ENCODE measurements at regions not wholly inside any gene's neighbourhood (a gene's known extent, or its start where the extent isn't known, plus 50 kb on each side); places are given as distances from the start of the nearest gene placed in this dataset.

GRCh38 chr21:38651570-38651969 lies 153.3 kb upstream of the ERG start:
- H3K27ac Mint-ChIP-seq = no peak overlapping the region
- ATAC-seq (replicated peaks) (no peak), DNase-seq (no peak)
- H3K27me3 Mint-ChIP-seq = peaks cover 45 to 56% of the 10 kb centered on the region in 2 donors
- no peaks in the 10 kb centered on the region for H3K4me1 Mint-ChIP-seq (ENCODE audit: low read depth in 2 of 2)
- no peaks in the 10 kb centered on the region for H3K36me3 Mint-ChIP-seq (ENCODE audit: insufficient read depth)
- no peak overlapping the region for H3K4me3 Mint-ChIP-seq
- H3K9me3 Mint-ChIP-seq = no peaks in the 10 kb centered on the region

DNA sequence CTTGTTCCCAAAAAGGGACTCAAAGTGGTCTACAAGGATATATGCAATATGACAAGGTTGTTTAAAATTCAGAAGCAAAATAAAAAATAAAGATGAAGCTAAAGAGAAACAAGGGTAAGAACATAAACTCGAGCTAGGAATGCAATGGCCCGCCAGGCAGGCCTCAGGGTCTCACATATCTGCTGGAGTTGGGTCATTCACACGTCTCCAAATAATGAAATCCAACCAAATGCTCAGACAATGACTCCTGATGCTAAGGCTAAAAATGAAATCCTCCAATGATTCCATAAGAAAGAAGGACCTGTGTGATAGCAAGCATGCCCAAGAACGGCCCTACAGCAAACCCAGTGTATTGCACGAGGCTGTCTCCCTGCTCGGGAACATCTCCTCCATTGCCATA lies 153.3 kb upstream of the ETS2 start:
- H3K36me3 Mint-ChIP-seq (ENCODE audit: insufficient read depth) = no peaks in the 10 kb centered on the region
- no peak for ATAC-seq (replicated peaks)
- H3K9me3 Mint-ChIP-seq = no peaks in the 10 kb centered on the region
- no peaks in the 10 kb centered on the region for H3K4me1 Mint-ChIP-seq (ENCODE audit: low read depth in 2 of 2)
- no peak overlapping the region for H3K27ac Mint-ChIP-seq
- DNase-seq = no peak
- H3K4me3 Mint-ChIP-seq = no peak overlapping the region
- peaks cover 40 to 56% of the 10 kb centered on the region in 2 donors for H3K27me3 Mint-ChIP-seq

DNA sequence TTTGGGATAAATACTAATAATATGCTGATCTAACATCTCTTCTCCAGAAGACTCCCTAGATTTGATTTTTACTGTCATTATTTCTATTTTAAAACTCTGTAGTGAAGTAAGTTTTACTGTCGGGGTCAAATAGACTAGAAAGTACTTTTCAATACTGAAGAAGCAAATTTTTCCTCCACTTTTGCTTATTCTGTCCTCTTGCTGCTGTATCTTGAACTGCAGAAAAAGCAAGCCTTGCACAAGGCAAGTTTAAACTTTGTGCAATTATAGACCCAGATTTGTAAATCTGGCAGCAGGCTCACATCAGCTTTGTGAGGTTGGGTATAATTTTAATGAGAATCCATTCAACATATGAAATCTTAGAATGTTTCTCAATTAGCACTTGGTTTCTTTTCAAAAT lies 151.1 kb upstream of the ETS2 start:
- no peaks in the 10 kb centered on the region for H3K4me1 Mint-ChIP-seq (ENCODE audit: low read depth in 2 of 2)
- H3K27ac Mint-ChIP-seq = no peak overlapping the region
- DNase-seq = no peak
- ATAC-seq (replicated peaks) = no peak
- H3K27me3 Mint-ChIP-seq = peaks cover 48 to 56% of the 10 kb centered on the region in 2 donors
- no peaks in the 10 kb centered on the region for H3K9me3 Mint-ChIP-seq
- no peak overlapping the region for H3K4me3 Mint-ChIP-seq
- H3K36me3 Mint-ChIP-seq (ENCODE audit: insufficient read depth) = no peaks in the 10 kb centered on the region

- H3K9me3 Mint-ChIP-seq = no peaks in the 10 kb centered on the region
- H3K27me3 Mint-ChIP-seq = peaks cover 61 to 74% of the 10 kb centered on the region in 2 donors
- no peak for DNase-seq
- H3K27ac Mint-ChIP-seq = no peak overlapping the region
- no peak for ATAC-seq (replicated peaks)
- peaks cover 0 to 6% of the 10 kb centered on the region in 2 donors for H3K4me1 Mint-ChIP-seq (ENCODE audit: low read depth in 2 of 2)
- H3K36me3 Mint-ChIP-seq (ENCODE audit: insufficient read depth) = no peaks in the 10 kb centered on the region
- H3K4me3 Mint-ChIP-seq = no peak overlapping the region
Observed at GRCh38 chr21:38658511-38658910, 147.2 kb upstream of the ETS2 start.

DNA sequence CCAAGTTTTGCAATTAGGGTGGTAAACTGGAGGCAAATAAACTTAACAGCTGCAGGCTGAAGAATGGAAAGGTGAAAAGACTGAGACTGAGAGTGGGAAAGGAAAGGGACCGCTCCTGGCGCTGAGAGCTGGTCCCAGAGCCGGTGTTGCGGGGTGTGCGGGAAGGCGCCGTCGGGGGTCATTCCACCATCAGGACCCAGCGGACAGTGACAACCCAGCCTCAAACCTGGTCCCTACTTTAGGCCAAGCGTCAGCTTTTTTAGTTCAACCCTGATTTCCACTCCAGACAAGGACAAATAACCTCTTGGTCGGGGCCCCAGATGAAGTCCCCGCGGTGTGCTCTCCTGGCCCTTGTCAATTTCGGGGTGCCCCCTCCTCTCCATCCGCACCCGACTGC lies 145.8 kb upstream of the ETS2 start:
- H3K4me3 Mint-ChIP-seq = peak overlapping the region; percentile 28 to 66
- H3K27me3 Mint-ChIP-seq = peaks cover 68 to 84% of the 10 kb centered on the region in 2 donors
- peaks cover 0 to 6% of the 10 kb centered on the region in 2 donors for H3K4me1 Mint-ChIP-seq (ENCODE audit: low read depth in 2 of 2)
- no peaks in the 10 kb centered on the region for H3K36me3 Mint-ChIP-seq (ENCODE audit: insufficient read depth)
- no peak overlapping the region for H3K27ac Mint-ChIP-seq
- H3K9me3 Mint-ChIP-seq = no peaks in the 10 kb centered on the region
- ATAC-seq (replicated peaks) (no peak), DNase-seq (no peak)

GRCh38 chr21:38660333-38661196 lies 145.2 kb upstream of the ETS2 start:
- no peak for ATAC-seq (replicated peaks)
- no peak overlapping the region for H3K27ac Mint-ChIP-seq
- peaks cover 0 to 6% of the 10 kb centered on the region in 2 donors for H3K4me1 Mint-ChIP-seq (ENCODE audit: low read depth in 2 of 2)
- DNase-seq = no peak
- H3K9me3 Mint-ChIP-seq = no peaks in the 10 kb centered on the region
- H3K36me3 Mint-ChIP-seq (ENCODE audit: insufficient read depth) = no peaks in the 10 kb centered on the region
- H3K4me3 Mint-ChIP-seq = peak overlapping the region; percentile 51 to 61
- peaks cover 62 to 84% of the 10 kb centered on the region in 2 donors for H3K27me3 Mint-ChIP-seq

DNA sequence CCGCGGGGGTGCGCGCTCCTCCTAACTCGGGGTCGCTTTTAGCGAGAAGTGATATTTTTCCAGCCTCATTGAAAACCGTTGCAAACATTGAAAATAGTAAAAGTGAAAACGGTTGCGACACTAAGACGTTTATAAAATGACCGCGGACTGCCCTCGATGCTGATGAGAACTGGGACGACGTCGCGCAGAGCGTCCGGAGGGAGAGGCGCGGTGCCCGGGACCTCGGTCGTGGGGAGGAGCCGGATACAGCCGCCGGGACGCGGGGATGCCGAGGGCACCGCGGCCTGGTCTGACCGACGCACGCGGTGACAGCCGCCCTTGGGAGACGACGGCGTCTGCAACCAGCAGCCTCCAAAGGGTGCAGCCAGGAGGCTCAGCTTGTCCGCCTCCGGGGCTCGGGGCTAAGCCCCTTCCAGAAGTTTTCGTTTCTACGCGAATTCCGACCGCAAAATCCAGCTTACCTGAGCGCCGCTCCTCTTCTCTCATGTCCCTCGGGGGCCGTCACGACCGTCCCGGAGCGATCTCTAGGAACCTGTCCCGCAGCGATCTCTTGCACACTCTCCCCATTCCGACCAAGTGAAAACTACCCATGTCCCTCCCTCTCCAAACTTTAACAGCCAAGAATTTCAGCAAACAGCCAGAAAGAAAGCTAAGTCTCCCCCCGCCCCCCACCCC lies 144.4 kb upstream of the ETS2 start:
- peak overlapping the region; percentile 51 to 61 for H3K4me3 Mint-ChIP-seq
- DNase-seq = no peak
- H3K27me3 Mint-ChIP-seq = peaks cover 60 to 84% of the 10 kb centered on the region in 2 donors
- no peaks in the 10 kb centered on the region for H3K36me3 Mint-ChIP-seq (ENCODE audit: insufficient read depth)
- H3K4me1 Mint-ChIP-seq (ENCODE audit: low read depth in 2 of 2) = peaks cover 0 to 6% of the 10 kb centered on the region in 2 donors
- H3K9me3 Mint-ChIP-seq = no peaks in the 10 kb centered on the region
- no peak for ATAC-seq (replicated peaks)
- no peak overlapping the region for H3K27ac Mint-ChIP-seq

DNA sequence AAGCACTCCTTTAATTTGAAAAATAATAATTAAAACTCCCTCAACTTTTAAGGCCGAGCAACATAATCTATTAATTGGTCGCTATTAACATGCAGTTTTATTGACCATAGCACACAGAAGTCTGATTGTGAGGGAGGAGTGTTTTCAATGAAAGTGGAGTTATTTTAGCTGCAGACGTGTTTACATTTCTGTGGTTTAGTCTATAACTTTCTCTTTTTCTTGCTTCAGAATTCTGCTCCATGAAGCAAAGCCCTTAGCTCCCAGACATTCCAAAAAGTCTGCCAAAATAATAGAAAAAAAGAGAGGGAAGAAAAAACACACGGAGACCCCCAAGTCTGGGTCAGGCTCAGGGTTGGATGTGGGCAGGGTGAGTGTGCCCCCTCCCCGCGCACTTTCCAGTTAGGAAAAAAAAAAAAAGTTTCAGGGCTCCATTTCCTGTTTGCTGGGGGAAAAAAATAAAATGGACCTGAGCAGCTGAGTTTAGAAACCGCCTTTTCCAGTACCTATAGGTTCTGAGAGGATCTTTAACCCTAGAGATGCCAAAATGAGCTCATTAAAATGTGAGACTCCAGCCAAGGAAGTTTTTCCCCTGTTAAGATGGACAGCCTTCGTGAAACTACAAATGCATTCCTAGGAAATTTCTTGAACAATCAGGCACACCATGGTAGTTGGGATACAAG lies 143.7 kb upstream of the ETS2 start:
- H3K36me3 Mint-ChIP-seq (ENCODE audit: insufficient read depth) = no peaks in the 10 kb centered on the region
- H3K4me1 Mint-ChIP-seq (ENCODE audit: low read depth in 2 of 2) = peaks cover 0 to 6% of the 10 kb centered on the region in 2 donors
- no peak overlapping the region for H3K27ac Mint-ChIP-seq
- no peak for DNase-seq
- peak overlapping the region; percentile 51 to 61 for H3K4me3 Mint-ChIP-seq
- peaks cover 59 to 84% of the 10 kb centered on the region in 2 donors for H3K27me3 Mint-ChIP-seq
- no peaks in the 10 kb centered on the region for H3K9me3 Mint-ChIP-seq
- no peak for ATAC-seq (replicated peaks)

DNA sequence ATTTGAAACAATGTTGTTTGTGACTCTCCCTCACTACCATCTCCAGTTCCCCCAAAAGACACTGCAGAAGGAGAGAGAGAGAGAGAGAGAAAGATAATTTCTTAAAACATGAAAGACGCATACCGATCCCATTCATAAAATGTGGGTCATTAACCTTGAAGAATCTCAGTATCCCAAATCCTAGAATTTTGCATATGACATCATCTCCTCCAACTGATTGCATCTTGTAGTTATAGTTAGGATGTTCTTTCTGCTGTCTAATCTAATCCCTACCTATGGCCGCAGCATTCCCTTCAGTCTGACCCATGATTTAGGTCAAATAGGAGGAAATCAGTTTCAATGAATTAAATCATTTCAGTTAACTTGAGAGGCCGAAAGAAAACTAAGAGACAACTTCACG lies 142.4 kb upstream of the ETS2 start:
- DNase-seq (no peak), ATAC-seq (replicated peaks) (no peak)
- no peaks in the 10 kb centered on the region for H3K9me3 Mint-ChIP-seq
- no peaks in the 10 kb centered on the region for H3K36me3 Mint-ChIP-seq (ENCODE audit: insufficient read depth)
- no peak overlapping the region for H3K4me3 Mint-ChIP-seq
- peaks cover 63 to 86% of the 10 kb centered on the region in 2 donors for H3K27me3 Mint-ChIP-seq
- H3K4me1 Mint-ChIP-seq (ENCODE audit: low read depth in 2 of 2) = peaks cover 0 to 6% of the 10 kb centered on the region in 2 donors
- H3K27ac Mint-ChIP-seq = no peak overlapping the region

- no peaks in the 10 kb centered on the region for H3K9me3 Mint-ChIP-seq
- DNase-seq (no peak), ATAC-seq (replicated peaks) (no peak)
- no peak overlapping the region for H3K27ac Mint-ChIP-seq
- H3K4me3 Mint-ChIP-seq = no peak overlapping the region
- peaks cover 59 to 87% of the 10 kb centered on the region in 2 donors for H3K27me3 Mint-ChIP-seq
- H3K4me1 Mint-ChIP-seq (ENCODE audit: low read depth in 2 of 2) = peaks cover 0 to 6% of the 10 kb centered on the region in 2 donors
- H3K36me3 Mint-ChIP-seq (ENCODE audit: insufficient read depth) = no peaks in the 10 kb centered on the region
Observed at GRCh38 chr21:38664315-38664714, 141.4 kb upstream of the ETS2 start.

DNA sequence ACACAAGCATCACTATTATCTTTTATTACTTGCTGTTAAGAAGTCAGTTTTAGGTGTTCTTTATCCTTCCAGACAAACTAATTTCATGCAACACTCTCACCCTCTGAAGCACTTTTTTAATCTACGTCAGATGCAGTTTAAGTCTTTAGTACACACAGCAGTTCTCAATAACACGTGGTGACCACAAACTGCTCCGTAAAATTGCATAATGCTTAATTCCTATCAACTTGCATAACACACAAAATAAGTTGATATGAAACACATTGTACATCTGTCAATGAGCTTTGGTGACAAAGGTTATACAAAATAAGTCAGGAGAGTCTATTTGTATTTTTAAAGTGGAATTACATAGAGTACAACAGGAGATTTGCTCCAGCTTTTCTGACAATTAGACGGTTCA lies 140.9 kb upstream of the ETS2 start:
- Mint-ChIP-seq H3K4me1 (ENCODE audit: low read depth in 2 of 2) (peaks cover 0 to 6% of the 10 kb centered on the region in 2 donors), H3K27me3 (peaks cover 54 to 82% of the 10 kb centered on the region in 2 donors), H3K4me3 (no peak overlapping the region), H3K36me3 (ENCODE audit: insufficient read depth) (no peaks in the 10 kb centered on the region), H3K9me3 (no peaks in the 10 kb centered on the region), H3K27ac (no peak overlapping the region)
- ATAC-seq (replicated peaks) = no peak
- no peak for DNase-seq

DNA sequence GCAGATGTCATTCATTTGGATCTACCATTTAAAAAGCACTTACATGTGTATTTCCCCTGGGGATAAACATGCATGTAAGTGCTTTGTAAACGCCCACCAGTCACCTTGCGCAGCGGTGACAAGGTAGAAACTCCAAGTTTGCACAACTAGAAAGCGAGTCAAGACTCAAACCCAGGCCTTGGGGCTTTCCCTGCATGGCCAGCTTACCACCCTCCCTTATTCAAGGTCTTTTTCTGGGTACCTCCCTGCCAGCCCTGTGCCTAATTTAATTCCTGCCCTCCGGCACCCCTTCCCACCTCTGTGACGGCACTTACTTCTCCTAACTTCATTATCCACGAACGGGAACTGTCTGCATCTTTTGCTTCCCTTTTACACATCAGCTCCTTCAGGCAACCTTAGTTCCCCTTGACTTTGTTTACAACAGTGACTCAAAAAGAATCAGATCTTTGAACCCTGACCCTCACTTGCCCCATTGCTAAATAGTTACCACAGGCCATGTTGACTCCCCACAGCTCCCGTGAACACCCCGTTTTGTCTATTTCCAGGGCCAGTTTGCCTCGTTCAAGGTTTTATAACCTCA lies 138.3 kb upstream of the ETS2 start:
- Mint-ChIP-seq H3K27ac (no peak overlapping the region), H3K4me3 (no peak overlapping the region), H3K36me3 (ENCODE audit: insufficient read depth) (no peaks in the 10 kb centered on the region), H3K9me3 (no peaks in the 10 kb centered on the region), H3K4me1 (ENCODE audit: low read depth in 2 of 2) (no peaks in the 10 kb centered on the region), H3K27me3 (peaks cover 44 to 62% of the 10 kb centered on the region in 2 donors)
- ATAC-seq (replicated peaks) = no peak
- no peak for DNase-seq

GRCh38 chr21:38668067-38668466 lies 137.7 kb upstream of the ETS2 start:
- DNase-seq (no peak), ATAC-seq (replicated peaks) (no peak)
- Mint-ChIP-seq H3K36me3 (ENCODE audit: insufficient read depth) (no peaks in the 10 kb centered on the region), H3K4me3 (no peak overlapping the region), H3K27me3 (peaks cover 38 to 62% of the 10 kb centered on the region in 2 donors), H3K27ac (no peak overlapping the region), H3K4me1 (ENCODE audit: low read depth in 2 of 2) (no peaks in the 10 kb centered on the region), H3K9me3 (no peaks in the 10 kb centered on the region)

Data from effector memory CD8-positive, alpha-beta T cell (primary cell).